HepG2 (cell line): ENCODE measurements at regions not wholly inside any gene's neighbourhood (a gene's known extent, or its start where the extent isn't known, plus 50 kb on each side); places are given as distances from the start of the nearest gene placed in this dataset.

Experiments
- ATAC-seq: fragments of 200-7000 bp; cut with Tn5 transposase; 3 replicates; pipeline ENCODE4 v1.9.1; 2020; ENCODE audit warnings: mild to moderate bottlenecking, moderate library complexity
- BruUV-seq: library from RNA; stranded (reverse); fragments of 400-500 nt; replicated peaks from 2 replicates; lab custom pipeline; 2021; lab: Mats Ljungman, UMichigan
- CTCF ChIA-PET: fragments of 300-600 bp; formaldehyde crosslinking; extraction: SDS; loops from one replicate; lab custom pipeline; 2021; ENCODE audit warnings: low total read pairs, inconsistent platforms, low intra/inter-chr PET ratio; lab: Yijun Ruan, JAX
- POLR2A ChIA-PET: fragments of 350-600 bp; sonication (Branson Sonifier 250); formaldehyde crosslinking; loops from one replicate; lab custom pipeline; 2020; ENCODE audit warnings: antibody characterized with exemption, inconsistent platforms; lab: Yijun Ruan, JAX
- DNase-seq: peaks from one replicate; pipeline ENCODE4 v3.0.0-alpha.2; 2015; ENCODE audit warnings: low spot score
- FAIRE-seq: peaks from 3 replicates; lab custom pipeline; 2011; peaks lifted over from hg19 to GRCh38; lab: Jason Lieb, UNC
- H2AFZ ChIP-seq: one replicate; pipeline ENCODE4 v1.6.1; 2011; ENCODE audit warnings: low read length, inconsistent platforms
- H3K27ac ChIP-seq: fragments of 300-600 bp; 3 replicates; pipeline ENCODE4 v1.8.0; 2011; ENCODE audit warnings: mixed run types, mild to moderate bottlenecking, mixed read lengths, low read length, inconsistent platforms; ENCODE audit not compliant: insufficient read depth; ENCODE audit errors: extremely low read length
- H3K27me3 ChIP-seq, 2 experiments: fragments of 200-600 bp in 1 of 2; 2 replicates in 1 of 2; 3 replicates in 1 of 2; pipeline versions ENCODE4 v1.6.0 to v1.8.0; 2011; ENCODE audit warnings: low read length in 2 of 2, mild to moderate bottlenecking in 2 of 2, moderate library complexity in 2 of 2, inconsistent platforms in 1 of 2; ENCODE audit not compliant: insufficient read depth in 2 of 2, control insufficient read depth in 1 of 2
- H3K36me3 ChIP-seq, 2 experiments: fragments of 200-600 bp in 1 of 2; replicated peaks in 1 of 2; 2 replicates in 1 of 2; 3 replicates in 1 of 2; pipeline versions ENCODE4 v1.5.1 to v1.8.0; 2011; ENCODE audit warnings: low read length in 2 of 2, inconsistent platforms in 1 of 2; ENCODE audit not compliant: insufficient read depth in 2 of 2, control insufficient read depth in 1 of 2
- H3K4me1 ChIP-seq: 2 replicates; pipeline ENCODE4 v1.5.1; 2012; ENCODE audit warnings: low read length, inconsistent platforms; ENCODE audit not compliant: insufficient read depth
- H3K4me2 ChIP-seq: 2 replicates; pipeline ENCODE4 v1.6.0; 2011; ENCODE audit warnings: low read depth, low read length, inconsistent platforms
- H3K4me3 ChIP-seq, 3 experiments: fragments of 200-600 bp in 1 of 3; sonication (generic), shearing (Covaris generic) in 1 of 3; replicated peaks in 1 of 3; 2 replicates each; pipeline ENCODE4 v1.5.1; 2011 to 2016; ENCODE audit warnings: low read length in 3 of 3, inconsistent platforms in 2 of 3, low read depth in 2 of 3, mild to moderate bottlenecking in 2 of 3, control low read depth in 1 of 3, mixed read lengths in 1 of 3; ENCODE audit not compliant: insufficient read depth in 1 of 3
- H3K79me2 ChIP-seq: one replicate; pipeline ENCODE4 v1.6.1; 2011; ENCODE audit warnings: low read length, inconsistent platforms; ENCODE audit not compliant: insufficient read depth
- H3K9ac ChIP-seq: 2 replicates; pipeline ENCODE4 v1.6.0; 2011; ENCODE audit warnings: mild to moderate bottlenecking, low read depth, low read length, inconsistent platforms; ENCODE audit not compliant: insufficient read depth
- H3K9me3 ChIP-seq: 2 replicates; pipeline ENCODE4 v1.5.1; 2012; ENCODE audit warnings: mild to moderate bottlenecking, low read length
- H4K20me1 ChIP-seq: 2 replicates; pipeline ENCODE4 v1.6.0; 2011; ENCODE audit warnings: inconsistent platforms, mild to moderate bottlenecking, low read length, moderate library complexity; ENCODE audit not compliant: insufficient read depth
- GATAD2A ChIP-seq: IDR thresholded peaks from 2 replicates; pipeline ENCODE4 v1.6.1; 2016
- PHF20 ChIP-seq: sonication (generic); formaldehyde crosslinking; IDR thresholded peaks from 2 replicates; pipeline ENCODE4 v1.5.0; 2020; ENCODE audit warnings: mild to moderate bottlenecking, missing genetic modification reagents
- RXRB ChIP-seq: IDR thresholded peaks from 2 replicates; pipeline ENCODE4 v1.6.1; 2016; ENCODE audit warnings: borderline replicate concordance, missing genetic modification reagents, missing compliant biosample characterization
- SMAD9 ChIP-seq: sonication (generic); formaldehyde crosslinking; IDR thresholded peaks from 2 replicates; pipeline ENCODE4 v1.5.1; 2020; ENCODE audit warnings: mild to moderate bottlenecking, missing genetic modification reagents
- ZBTB40 ChIP-seq, 2 experiments: fragments of 450-650 bp in 1 of 2; sonication (generic) in 1 of 2; formaldehyde crosslinking in 1 of 2; IDR thresholded peaks; 2 replicates each; pipeline versions ENCODE4 v1.6.1 to v1.8.0; 2016 to 2022; ENCODE audit warnings: antibody characterized with exemption in 1 of 2, mild to moderate bottlenecking in 1 of 2, missing genetic modification reagents in 1 of 2
- ZNF136 ChIP-seq: sonication (generic); formaldehyde crosslinking; IDR thresholded peaks from 2 replicates; pipeline ENCODE4 v1.8.1; 2022; ENCODE audit warnings: low read depth, mild to moderate bottlenecking, moderate library complexity, missing genetic modification reagents
- ZNF317 ChIP-seq: sonication (generic); formaldehyde crosslinking; IDR thresholded peaks from 2 replicates; pipeline ENCODE4 v1.5.0; 2020; ENCODE audit warnings: mild to moderate bottlenecking, missing genetic modification reagents
- ZNF644 ChIP-seq: IDR thresholded peaks from 2 replicates; pipeline ENCODE4 v1.6.1; 2016; ENCODE audit warnings: low read depth
- ZNF891 ChIP-seq: sonication (generic); formaldehyde crosslinking; IDR thresholded peaks from 2 replicates; pipeline ENCODE4 v1.5.0; 2020; ENCODE audit warnings: mild to moderate bottlenecking, missing genetic modification reagents
- WGBS: methylation state at CpG from one replicate; pipeline ENCODE4 v1.1.6; 2017; ENCODE audit warnings: low lambda C conversion rate; 5-methylcytosine and 5-hydroxymethylcytosine counted together
- in situ Hi-C: cut with HindIII; loops from 2 replicates; pipeline ENCODE4 v1.10.0; 2017; ENCODE audit warnings: low pct_unique_long_range_greater_than_20kb; ENCODE audit not compliant: extremely low pct_ligation_motif_present
- intact Hi-C: fragments of 100-400 bp; cut with micrococcal nuclease; formaldehyde crosslinking; loops from one replicate; pipeline ENCODE4 v1.10.0; 2022; ENCODE audit not compliant: unreplicated experiment
- TF ChIP-seq, protein P1 (sequence below): sonication (generic); formaldehyde crosslinking; IDR thresholded peaks from 2 replicates; pipeline ENCODE4 v1.4.0; 2020; ENCODE audit warnings: missing genetic modification reagents
- TF ChIP-seq, protein P2 (sequence below): sonication (generic); formaldehyde crosslinking; IDR thresholded peaks from 2 replicates; pipeline ENCODE4 v1.8.1; 2023; ENCODE audit warnings: missing genetic modification reagents, inconsistent platforms, borderline replicate concordance

- TF ChIP-seq ZBTB40 (IDR thresholded peaks at IDR 0.05), result no peak
- TF ChIP-seq ZBTB40 (CRISPR knock-in tag; IDR thresholded peaks at IDR 0.05), result no peak
Observed at GRCh38 chr4:17329046-17329445, 182.8 kb downstream of the QDPR start (continued).

DNA sequence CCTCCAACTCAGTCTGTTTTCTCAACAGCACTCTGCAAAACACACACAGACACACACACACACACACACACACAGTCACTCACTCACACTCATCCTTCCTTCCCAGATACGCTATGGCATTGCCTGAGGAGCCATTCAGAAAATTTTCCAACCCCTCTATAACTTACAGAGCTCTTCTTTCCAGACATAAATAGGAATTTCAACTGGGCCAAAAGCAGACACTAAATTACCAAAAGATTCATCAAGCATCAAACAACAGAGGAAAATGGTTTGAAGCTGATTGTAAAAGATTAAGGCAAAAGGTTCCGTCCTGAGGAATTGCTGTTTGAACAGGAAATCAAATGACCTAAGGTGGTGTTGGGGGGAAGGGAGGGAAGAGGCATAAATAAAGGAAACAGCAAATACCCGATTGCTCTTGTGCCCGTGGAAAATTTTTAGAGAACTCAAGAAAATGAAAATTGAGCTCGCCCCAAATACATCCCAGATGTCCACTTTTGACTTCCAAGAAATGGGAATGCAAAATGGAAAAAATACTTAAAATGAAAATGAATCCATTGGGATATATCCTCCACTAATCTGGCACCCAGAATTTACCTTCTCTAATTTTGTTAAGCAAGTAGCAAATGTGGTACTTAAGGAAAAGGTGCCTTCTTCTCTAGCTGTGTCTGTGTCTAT is 183.6 kb downstream of the QDPR start:
- Histone ChIP-seq H2AFZ (no peak overlapping the region), H3K27ac (no peak overlapping the region), H3K9me3 (no peaks in the 10 kb centered on the region), H3K4me1 (no peaks in the 10 kb centered on the region), H4K20me1 (no peaks in the 10 kb centered on the region), H3K79me2 (no peaks in the 10 kb centered on the region), H3K4me2 (no peak overlapping the region), H3K4me3 (no peak overlapping the region), H3K9ac (no peak overlapping the region), H3K27me3 (peaks cover 2 to 6% of the 10 kb centered on the region in 2 experiments; a peak in 3 of 5 replicates), H3K36me3 (no peaks in the 10 kb centered on the region)
- intact Hi-C loops, result no loop called here
- in situ Hi-C loops, result loop anchor here (5.0 to 25.0 kb wide), 3 partner anchors 413 to 1041 kb away; no protein-coding TSS in a partner anchor
- 3% methylated on average over 5 of the region's 5 CpGs for WGBS
- ATAC-seq (no peak), FAIRE-seq (no peak), DNase-seq (no peak)
- ChIA-PET CTCF (no interaction called here), POLR2A (no interaction called here)
- BruUV-seq, result no TSS peak
- no peak for TF ChIP-seq SMAD9 (CRISPR knock-in tag)
- no peak for TF ChIP-seq ZNF644 (CRISPR knock-in tag)
- TF ChIP-seq ZNF136 (CRISPR knock-in tag), result no peak
- TF ChIP-seq PHF20 (CRISPR knock-in tag), result no peak
- TF ChIP-seq, protein P1, sequence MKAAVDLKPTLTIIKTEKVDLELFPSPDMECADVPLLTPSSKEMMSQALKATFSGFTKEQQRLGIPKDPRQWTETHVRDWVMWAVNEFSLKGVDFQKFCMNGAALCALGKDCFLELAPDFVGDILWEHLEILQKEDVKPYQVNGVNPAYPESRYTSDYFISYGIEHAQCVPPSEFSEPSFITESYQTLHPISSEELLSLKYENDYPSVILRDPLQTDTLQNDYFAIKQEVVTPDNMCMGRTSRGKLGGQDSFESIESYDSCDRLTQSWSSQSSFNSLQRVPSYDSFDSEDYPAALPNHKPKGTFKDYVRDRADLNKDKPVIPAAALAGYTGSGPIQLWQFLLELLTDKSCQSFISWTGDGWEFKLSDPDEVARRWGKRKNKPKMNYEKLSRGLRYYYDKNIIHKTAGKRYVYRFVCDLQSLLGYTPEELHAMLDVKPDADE (CRISPR knock-in tag), result no peak
- no peak for TF ChIP-seq GATAD2A
- no peak for TF ChIP-seq ZNF317 (CRISPR knock-in tag)
- no peak for TF ChIP-seq ZNF891 (CRISPR knock-in tag)
- TF ChIP-seq, protein P2, sequence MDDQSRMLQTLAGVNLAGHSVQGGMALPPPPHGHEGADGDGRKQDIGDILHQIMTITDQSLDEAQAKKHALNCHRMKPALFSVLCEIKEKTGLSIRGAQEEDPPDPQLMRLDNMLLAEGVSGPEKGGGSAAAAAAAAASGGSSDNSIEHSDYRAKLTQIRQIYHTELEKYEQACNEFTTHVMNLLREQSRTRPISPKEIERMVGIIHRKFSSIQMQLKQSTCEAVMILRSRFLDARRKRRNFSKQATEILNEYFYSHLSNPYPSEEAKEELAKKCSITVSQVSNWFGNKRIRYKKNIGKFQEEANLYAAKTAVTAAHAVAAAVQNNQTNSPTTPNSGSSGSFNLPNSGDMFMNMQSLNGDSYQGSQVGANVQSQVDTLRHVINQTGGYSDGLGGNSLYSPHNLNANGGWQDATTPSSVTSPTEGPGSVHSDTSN (CRISPR knock-in tag), result no peak
- no peak for TF ChIP-seq RXRB (CRISPR knock-in tag)
